Adipose tissue (tissue), 3 donors: ENCODE measurements at regions not wholly inside any gene's neighbourhood (a gene's known extent, or its start where the extent isn't known, plus 50 kb on each side); places are given as distances from the start of the nearest gene placed in this dataset.

Experiments used
- H3K27ac ChIP-seq: one replicate; pipeline ENCODE4 v1.5.1; 2013; ENCODE audit warnings: low read depth, low read length
- WGBS, 3 donors: extraction: QIAGEN DNeasy Blood & Tissue Kit; methylation state at CpG; one replicate each; pipeline ENCODE4 v1.1.7; 2013; 5-methylcytosine and 5-hydroxymethylcytosine counted together
- donor health status: healthy with polysubstance abuse.
- donor health status: Bipolar disorder and iron deficiency.
- donor health status: healthy.

GRCh38 chr2:240288087-240288521 is 147.4 kb upstream of the GPC1 start:
- 74 to 87% (median 75%) methylated on average over 7 of the region's 7 CpGs for WGBS, 3 donors
- no peak overlapping the region for H3K27ac ChIP-seq

- no peak overlapping the region for H3K27ac ChIP-seq
- 84 to 89% (median 85%) methylated on average over 30 of the region's 30 CpGs for WGBS, 3 donors
These were observed 145.6 kb upstream of the GPC1 start for GRCh38 chr2:240289701-240290431.

- 84 to 88% (median 85%) methylated on average over 30 of the region's 30 CpGs for WGBS, 3 donors
- no peak overlapping the region for H3K27ac ChIP-seq
These were observed 144.8 kb upstream of the GPC1 start for GRCh38 chr2:240290432-240291336.

GRCh38 chr2:240291337-240292034 is 144.0 kb upstream of the GPC1 start:
- no peak overlapping the region for H3K27ac ChIP-seq
- 80 to 82% (median 81%) methylated on average over 16 of the region's 16 CpGs for WGBS, 3 donors

- WGBS, 3 donors, result 75 to 87% (median 75%) methylated on average over 8 of the region's 8 CpGs
- no peak overlapping the region for H3K27ac ChIP-seq
These were observed 143.4 kb upstream of the GPC1 start for GRCh38 chr2:240292035-240292574.

- WGBS, 3 donors, result 73 to 87% (median 74%) methylated on average over 15 of the region's 15 CpGs
- H3K27ac ChIP-seq, result no peak overlapping the region
These were observed 142.6 kb upstream of the GPC1 start for GRCh38 chr2:240292619-240293525.

- 79 to 83% (median 80%) methylated on average over 24 of the region's 24 CpGs for WGBS, 3 donors
- H3K27ac ChIP-seq, result no peak overlapping the region
These were observed 141.7 kb upstream of the GPC1 start for GRCh38 chr2:240293557-240294461.

- 81 to 86% (median 81%) methylated on average over 5 of the region's 5 CpGs for WGBS, 3 donors
- no peak overlapping the region for H3K27ac ChIP-seq
These were observed 140.9 kb upstream of the GPC1 start for GRCh38 chr2:240294514-240294913.

- H3K27ac ChIP-seq, result no peak overlapping the region
- 82 to 87% (median 83%) methylated on average over 24 of the region's 24 CpGs for WGBS, 3 donors
These were observed 140.0 kb upstream of the GPC1 start for GRCh38 chr2:240295256-240296103.

- 76 to 86% (median 82%) methylated on average over 11 of the region's 11 CpGs for WGBS, 3 donors
- H3K27ac ChIP-seq, result no peak overlapping the region
These were observed 139.4 kb upstream of the GPC1 start for GRCh38 chr2:240296104-240296406.

GRCh38 chr2:240296476-240297255 is 138.8 kb upstream of the GPC1 start:
- no peak overlapping the region for H3K27ac ChIP-seq
- 77 to 86% (median 81%) methylated on average over 16 of the region's 16 CpGs for WGBS, 3 donors

- H3K27ac ChIP-seq, result no peak overlapping the region
- 79 to 87% (median 82%) methylated on average over 16 of the region's 16 CpGs for WGBS, 3 donors
These were observed 138.0 kb upstream of the GPC1 start for GRCh38 chr2:240297256-240298116.

- 87 to 92% (median 91%) methylated on average over 11 of the region's 11 CpGs for WGBS, 3 donors
- H3K27ac ChIP-seq, result no peak overlapping the region
These were observed 137.2 kb upstream of the GPC1 start for GRCh38 chr2:240298117-240298790.
